AG04450 (cell line): ENCODE measurements at regions not wholly inside any gene's neighbourhood (a gene's known extent, or its start where the extent isn't known, plus 50 kb on each side); places are given as distances from the start of the nearest gene placed in this dataset.

Experiments
- CTCF ChIA-PET: fragments of 300-600, 350-600 bp; formaldehyde crosslinking; extraction: SDS; loops from one replicate; lab custom pipeline; 2022; ENCODE audit warnings: antibody characterized with exemption, inconsistent platforms; lab: Charles Lee
- POLR2A ChIA-PET: fragments of 350-600 bp; formaldehyde crosslinking; extraction: SDS; loops from one replicate; lab custom pipeline; 2021; ENCODE audit warnings: antibody characterized with exemption, inconsistent platforms; lab: Yijun Ruan, JAX
- DNase-seq: peaks from one replicate; pipeline ENCODE4 v3.0.0-alpha.2; 2011; ENCODE audit warnings: low read depth, low spot score
- H3K27ac ChIP-seq: one replicate; pipeline ENCODE4 v1.5.1; 2012; ENCODE audit warnings: low read depth, low read length, control low read depth
- H3K27me3 ChIP-seq: one replicate; pipeline ENCODE4 v1.6.0; 2012; ENCODE audit warnings: low read length; ENCODE audit not compliant: control insufficient read depth, insufficient read depth
- H3K4me3 ChIP-seq: 2 replicates; pipeline ENCODE4 v1.5.1; 2011; ENCODE audit warnings: mild to moderate bottlenecking, low read depth, low read length, control low read depth
- H3K9me3 ChIP-seq: 2 replicates; pipeline ENCODE4 v1.5.1; 2012; ENCODE audit warnings: low read length; ENCODE audit not compliant: control insufficient read depth, insufficient read depth
- CTCF ChIP-seq: IDR thresholded peaks from 2 replicates; pipeline ENCODE4 v1.5.1; 2011; ENCODE audit warnings: low read depth, low read length, control low read depth, inconsistent platforms

DNA sequence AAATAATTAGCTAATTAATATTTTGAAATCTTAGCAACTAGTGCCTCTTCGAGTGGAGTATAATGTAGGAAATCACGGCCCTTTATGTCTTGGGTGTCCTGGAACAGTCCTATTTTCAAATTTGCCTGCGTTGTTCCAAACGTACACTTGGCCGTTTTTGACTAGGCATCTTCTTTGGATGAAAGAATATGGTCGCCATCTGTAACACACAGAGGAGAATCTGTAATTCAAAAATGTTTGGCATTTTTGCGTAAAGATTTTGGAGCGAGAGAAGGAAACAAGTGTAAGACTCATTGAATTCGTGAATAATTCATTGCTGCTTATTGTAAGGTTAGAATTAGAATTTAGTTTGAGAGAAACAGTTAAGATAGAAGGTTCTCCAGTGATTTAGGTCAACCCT is 61.5 kb upstream of the CLCN4 start:
- H3K4me3 ChIP-seq: no peak overlapping the region
- no peaks in the 10 kb centered on the region for H3K9me3 ChIP-seq
- H3K27ac ChIP-seq: no peak overlapping the region
- no peaks in the 10 kb centered on the region for H3K27me3 ChIP-seq
- CTCF ChIA-PET: interaction anchor here (1.3 to 1.4 kb wide), 2 partner anchors 25 to 100 kb away, joined by 3 to 4 read pairs; no protein-coding TSS in a partner anchor
- DNase-seq: no peak
- no peak for TF ChIP-seq CTCF
- POLR2A ChIA-PET: no interaction called here

DNA sequence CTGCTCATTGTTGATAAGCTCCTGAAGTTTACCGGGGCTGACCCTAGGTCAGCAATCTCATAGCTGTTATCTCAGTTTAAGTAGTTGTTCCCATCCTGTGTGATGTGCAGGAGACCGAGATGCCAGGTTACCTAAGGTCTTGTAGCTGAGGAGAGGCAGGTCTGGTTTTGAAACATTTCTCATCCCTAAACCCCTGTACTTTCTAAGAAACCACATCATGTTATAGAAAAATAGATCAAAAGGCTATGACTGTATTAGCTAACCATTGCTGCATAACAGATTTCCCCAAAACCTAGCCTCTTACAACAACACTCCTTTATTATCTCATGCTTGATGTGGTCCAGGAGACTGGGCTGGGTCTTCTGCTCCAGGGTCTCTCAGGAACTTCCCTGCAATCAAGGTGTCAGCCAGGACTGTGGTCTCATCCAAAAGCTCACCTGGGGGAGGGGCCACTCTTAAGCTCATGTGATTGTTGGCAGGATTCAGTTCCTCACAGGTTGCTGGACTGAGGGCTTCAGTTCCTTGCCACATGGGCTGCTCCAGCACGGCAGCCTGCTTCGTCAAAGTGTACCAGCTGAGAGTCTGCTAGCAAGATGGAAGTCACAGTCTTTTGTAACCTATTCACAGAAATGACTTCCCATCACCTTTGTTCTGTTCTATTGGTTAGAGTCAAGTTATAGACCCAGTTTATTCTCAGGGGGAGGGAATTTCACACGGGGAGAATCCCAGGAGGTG is 60.9 kb upstream of the CLCN4 start:
- ChIA-PET CTCF (interaction anchor here (1.3 to 1.4 kb wide), 2 partner anchors 24 to 100 kb away, joined by 3 to 4 read pairs; no protein-coding TSS in a partner anchor), POLR2A (no interaction called here)
- no peak for TF ChIP-seq CTCF
- Histone ChIP-seq H3K4me3 (no peak overlapping the region), H3K27me3 (no peaks in the 10 kb centered on the region), H3K9me3 (0 out of 2 replicates have a peak, but pooled peaks cover 3% of the 10 kb centered on the region), H3K27ac (no peak overlapping the region)
- no peak for DNase-seq

DNA sequence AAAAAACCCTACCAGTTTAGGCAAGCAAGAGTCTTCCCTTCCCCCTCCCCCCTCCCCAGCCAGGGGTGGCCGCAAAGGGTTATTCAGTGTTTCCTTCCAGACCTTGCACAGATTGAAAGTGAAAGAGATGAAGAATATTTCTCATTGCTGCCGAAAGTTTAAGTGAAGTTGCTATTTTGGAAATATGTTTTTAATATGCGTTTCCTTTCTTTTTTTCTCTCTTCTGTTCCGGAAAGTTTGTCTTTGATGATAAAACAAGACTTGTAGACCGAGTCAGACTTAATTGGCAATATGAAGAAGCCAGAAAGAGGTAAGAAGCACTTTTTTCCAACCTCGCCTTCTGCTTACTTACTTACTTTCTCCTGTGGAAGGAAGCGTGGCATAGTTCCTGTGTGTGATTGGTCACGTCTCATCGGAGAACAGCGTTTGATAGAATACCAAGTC is 58.5 kb upstream of the CLCN4 start:
- ChIA-PET CTCF (no interaction called here), POLR2A (no interaction called here)
- TF ChIP-seq CTCF: no peak
- DNase-seq: no peak
- Histone ChIP-seq H3K27me3 (no peaks in the 10 kb centered on the region), H3K4me3 (no peak overlapping the region), H3K9me3 (0 out of 2 replicates have a peak, but pooled peaks cover 3% of the 10 kb centered on the region), H3K27ac (no peak overlapping the region)

DNA sequence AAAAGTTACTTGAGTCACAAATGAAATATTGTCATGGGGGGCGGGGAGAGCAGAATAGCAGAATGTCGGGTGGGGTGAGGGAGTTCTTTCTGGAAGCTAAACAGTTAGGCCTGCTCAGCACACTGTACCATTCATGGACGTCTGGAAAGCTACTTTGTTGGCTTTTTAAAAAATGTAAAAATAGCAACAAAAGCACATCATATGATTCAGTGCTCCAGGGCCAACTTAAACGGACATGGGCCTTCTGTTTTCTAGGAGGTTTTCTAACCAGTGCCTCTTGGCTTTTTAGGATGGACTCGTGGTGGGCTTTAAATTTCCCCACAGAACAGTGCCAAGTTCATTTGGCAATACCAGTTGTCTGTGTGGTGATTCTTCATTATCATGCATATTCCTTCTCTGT is 57.4 kb upstream of the CLCN4 start:
- no peak overlapping the region for H3K27ac ChIP-seq
- no peak for TF ChIP-seq CTCF
- no peak for DNase-seq
- no peaks in the 10 kb centered on the region for H3K27me3 ChIP-seq
- CTCF ChIA-PET: no interaction called here
- H3K4me3 ChIP-seq: no peak overlapping the region
- POLR2A ChIA-PET: no interaction called here
- 0 out of 2 replicates have a peak, but pooled peaks cover 3% of the 10 kb centered on the region for H3K9me3 ChIP-seq

- H3K27me3 ChIP-seq: no peaks in the 10 kb centered on the region
- H3K27ac ChIP-seq: no peak overlapping the region
- POLR2A ChIA-PET: no interaction called here
- DNase-seq: no peak
- CTCF ChIA-PET: no interaction called here
- no peak for TF ChIP-seq CTCF
- 0 out of 2 replicates have a peak, but pooled peaks cover 3% of the 10 kb centered on the region for H3K9me3 ChIP-seq
- H3K4me3 ChIP-seq: no peak overlapping the region
Observed at GRCh38 chrX:10101269-10101668, 55.5 kb upstream of the CLCN4 start.
